Heart left ventricle (tissue), 13 donors: ENCODE measurements at regions not wholly inside any gene's neighbourhood (a gene's known extent, or its start where the extent isn't known, plus 50 kb on each side); places are given as distances from the start of the nearest gene placed in this dataset.

Source experiments
- CTCF ChIP-seq, 12 donors: fragments of 200-600 bp; sonication (generic) in 4 of 12; IDR thresholded peaks; one replicate each; pipeline versions ENCODE4 v1.5.0 to v1.8.0; 2018 to 2022; ENCODE audit warnings: antibody characterized with exemption in 12 of 12, mild to moderate bottlenecking in 5 of 12
- POLR2A ChIP-seq, 2 donors: fragments of 450-650 bp; IDR thresholded peaks; one replicate each; pipeline ENCODE4 v1.6.1; 2017; ENCODE audit warnings: antibody characterized with exemption in 2 of 2, mild to moderate bottlenecking in 2 of 2, moderate library complexity in 2 of 2
- donor health status: ischemic (EF 13 %, LVEDD 7.1; RV severe dilation, severe dysfunction).
- donor health status: DM: no; HTN: yes; CAD: no.
- donor health status: DM: no; HTN: no; CAD: no.
- donor health status: ischemic (EF 25% LVEDD 6.9; RV normal size, moderate dysfunction).
- donor health status: ischemic (EF 25% LVEDD 5.7; RV mildly dilated, moderate dysfunction).
- donor health status: ischemic (EF 35%, LVEDD 5.7; RV mildly dilated, moderate dysfunction).
- donor health status: nonischemic (EF 11% LVEDD 7.7; RV severe dilation, severe dysfunction).
- donor health status: DM: yes; HTN: yes; CAD: no.
- donor health status: PGD.
- donor health status: ischemic (EF 29% LVEDD 5.4; RV normal size, mild dysfunction).
- donor health status: nonischemic (EF 23%, LVEDD 6.1; RV moderate dilation, normal function).

GRCh38 chr11:38392176-38392575 is 1794.1 kb upstream of the RAG2 start:
- TF ChIP-seq CTCF (IDR thresholded peaks at IDR 0.05) (no peak), POLR2A (IDR thresholded peaks at IDR 0.05) (no peak)
